Breast epithelium (tissue), 3 donors: ENCODE measurements at regions not wholly inside any gene's neighbourhood (a gene's known extent, or its start where the extent isn't known, plus 50 kb on each side); places are given as distances from the start of the nearest gene placed in this dataset.

ENCODE experiments used
- CTCF ChIP-seq, 3 donors: fragments of 450-650 bp; IDR thresholded peaks; one replicate each; pipeline ENCODE4 v1.5.1; 2016 to 2017; ENCODE audit warnings: antibody characterized with exemption in 3 of 3, mild to moderate bottlenecking in 3 of 3, moderate library complexity in 3 of 3
- POLR2A ChIP-seq: fragments of 450-650 bp; IDR thresholded peaks from one replicate; pipeline ENCODE4 v1.6.1; 2016; ENCODE audit warnings: antibody characterized with exemption, mild to moderate bottlenecking, moderate library complexity

DNA sequence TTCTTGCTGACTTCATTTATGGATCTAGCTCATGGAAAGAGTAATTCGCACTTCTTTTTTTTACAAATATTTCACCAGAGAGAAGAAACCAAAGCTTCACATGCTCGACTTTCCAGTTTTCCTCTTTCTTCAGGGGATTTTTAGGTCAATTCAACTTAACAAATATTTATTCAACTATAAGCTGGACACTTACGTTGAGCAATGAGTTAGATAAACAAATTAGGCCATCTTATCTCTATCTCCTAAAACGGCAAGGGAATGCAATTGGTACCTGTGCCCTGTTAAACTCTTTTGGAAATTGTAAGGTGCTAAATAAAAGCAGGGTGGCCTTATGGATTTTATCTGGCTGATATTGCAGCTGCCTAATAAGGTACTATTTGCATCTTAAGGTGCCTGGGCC is 145.1 kb upstream of the RAI14 start:
- TF ChIP-seq CTCF (IDR thresholded peaks at IDR 0.05) (no peak), POLR2A (no peak)
